ENCODE measurements at regions not wholly inside any gene's neighbourhood (a gene's known extent, or its start where the extent isn't known, plus 50 kb on each side); places are given as distances from the start of the nearest gene placed in this dataset.

GRCh38 chr5:133814152-133814551 is 154.3 kb downstream of the C5orf15 start:
- no peak for DNase-seq
- Histone ChIP-seq H3K36me3 (ENCODE audit: low read depth, missing control alignments) (no peaks in the 10 kb centered on the region), H3K27ac (no peak overlapping the region), H3K4me3 (no peak overlapping the region), H3K9me3 (no peaks in the 10 kb centered on the region), H3K4me1 (peaks cover 15% of the 10 kb centered on the region), H3K27me3 (no peaks in the 10 kb centered on the region)
- 33 to 51% methylated on average over 8 of the region's 8 CpGs for WGBS, 2 donors
- TF ChIP-seq CTCF (IDR thresholded peaks at IDR 0.05) (no peak), POLR2A (IDR thresholded peaks at IDR 0.05) (no peak)
- intact Hi-C loops (cut with DNase I; ENCODE audit: low total_unique reads) = no loop called here

- 92 to 95% methylated on average over 3 of the region's 3 CpGs for WGBS, 2 donors
- H3K36me3 ChIP-seq (ENCODE audit: low read depth, missing control alignments) = no peaks in the 10 kb centered on the region
- intact Hi-C loops (cut with DNase I; ENCODE audit: low total_unique reads) = no loop called here
- H3K4me1 ChIP-seq = peaks cover 4% of the 10 kb centered on the region
- H3K27ac ChIP-seq = no peak overlapping the region
- no peak for DNase-seq
- H3K4me3 ChIP-seq = no peak overlapping the region
- no peaks in the 10 kb centered on the region for H3K27me3 ChIP-seq
- TF ChIP-seq POLR2A (IDR thresholded peaks at IDR 0.05) = no peak
- no peak for TF ChIP-seq CTCF (IDR thresholded peaks at IDR 0.05)
- no peaks in the 10 kb centered on the region for H3K9me3 ChIP-seq
These were observed 157.3 kb downstream of the C5orf15 start for GRCh38 chr5:133811168-133811567.

GRCh38 chr5:133809801-133810200 is 158.6 kb downstream of the C5orf15 start:
- no peaks in the 10 kb centered on the region for H3K9me3 ChIP-seq
- intact Hi-C loops (cut with DNase I; ENCODE audit: low total_unique reads) = no loop called here
- no peak overlapping the region for H3K27ac ChIP-seq
- TF ChIP-seq POLR2A (IDR thresholded peaks at IDR 0.05) = no peak
- TF ChIP-seq CTCF (IDR thresholded peaks at IDR 0.05) = no peak
- H3K4me3 ChIP-seq = no peak overlapping the region
- no peak for DNase-seq
- 94 to 95% methylated on average over 2 of the region's 2 CpGs for WGBS, 2 donors
- H3K27me3 ChIP-seq = no peaks in the 10 kb centered on the region
- H3K4me1 ChIP-seq = peaks cover under 1% of the 10 kb centered on the region
- no peaks in the 10 kb centered on the region for H3K36me3 ChIP-seq (ENCODE audit: low read depth, missing control alignments)

- no peak for DNase-seq
- Histone ChIP-seq H3K9me3 (no peaks in the 10 kb centered on the region), H3K4me1 (no peaks in the 10 kb centered on the region), H3K27ac (no peak overlapping the region), H3K27me3 (no peaks in the 10 kb centered on the region), H3K36me3 (ENCODE audit: low read depth, missing control alignments) (no peaks in the 10 kb centered on the region), H3K4me3 (no peak overlapping the region)
- intact Hi-C loops (cut with DNase I; ENCODE audit: low total_unique reads) = no loop called here
- TF ChIP-seq POLR2A (IDR thresholded peaks at IDR 0.05) (no peak), CTCF (IDR thresholded peaks at IDR 0.05) (no peak)
- WGBS, 2 donors = 45 to 46% methylated on average over 4 of the region's 4 CpGs
These were observed 161.1 kb downstream of the C5orf15 start for GRCh38 chr5:133807348-133807747.

GRCh38 chr5:133806847-133807246 is 161.6 kb downstream of the C5orf15 start:
- no peak for DNase-seq
- WGBS, 2 donors = 56 to 91% methylated on average over 3 of the region's 3 CpGs
- Histone ChIP-seq H3K9me3 (no peaks in the 10 kb centered on the region), H3K36me3 (ENCODE audit: low read depth, missing control alignments) (no peaks in the 10 kb centered on the region), H3K4me1 (no peaks in the 10 kb centered on the region), H3K27me3 (no peaks in the 10 kb centered on the region), H3K27ac (no peak overlapping the region), H3K4me3 (no peak overlapping the region)
- no peak for TF ChIP-seq POLR2A (IDR thresholded peaks at IDR 0.05)
- TF ChIP-seq CTCF (IDR thresholded peaks at IDR 0.05) = no peak
- intact Hi-C loops (cut with DNase I; ENCODE audit: low total_unique reads) = no loop called here

Measured in testis (tissue), 2 donors.